A673 (cell line): ENCODE measurements at regions not wholly inside any gene's neighbourhood (a gene's known extent, or its start where the extent isn't known, plus 50 kb on each side); places are given as distances from the start of the nearest gene placed in this dataset.

Source experiments
- BruUV-seq: library from RNA; stranded (reverse); fragments of 400-500 nt; replicated peaks from 2 replicates; lab custom pipeline; 2021; lab: Mats Ljungman, UMichigan
- CTCF ChIA-PET: fragments of 300-600 bp; sonication (Branson Sonifier 250); formaldehyde crosslinking; loops from one replicate; lab custom pipeline; 2022; ENCODE audit warnings: antibody characterized with exemption; lab: Charles Lee
- POLR2A ChIA-PET: fragments of 300-600 bp; sonication (Branson Sonifier 250); formaldehyde crosslinking; loops from one replicate; lab custom pipeline; 2022; ENCODE audit warnings: antibody characterized with exemption; ENCODE audit not compliant: low non-redundant PET; lab: Charles Lee
- DNase-seq: peaks from one replicate; pipeline ENCODE4 v3.0.0-alpha.2; 2015; ENCODE audit warnings: low spot score
- H3K27ac ChIP-seq: fragments of 200-600 bp; sonication (generic); 2 replicates; pipeline ENCODE4 v1.5.1; 2016; ENCODE audit warnings: mixed run types, low read depth, mild to moderate bottlenecking, mixed read lengths, antibody characterized with exemption, low read length; ENCODE audit not compliant: poor library complexity, severe bottlenecking
- H3K27me3 ChIP-seq: fragments of 200-600 bp; sonication (generic); replicated peaks from 2 replicates; pipeline ENCODE4 v1.6.1; 2017; ENCODE audit warnings: mixed run types, low read depth, mild to moderate bottlenecking, mixed read lengths, antibody characterized with exemption, low read length; ENCODE audit not compliant: insufficient read depth, poor library complexity
- H3K36me3 ChIP-seq: fragments of 200-600 bp; sonication (generic); 2 replicates; pipeline ENCODE4 v1.6.1; 2016; ENCODE audit warnings: mixed run types, mild to moderate bottlenecking, mixed read lengths, antibody characterized with exemption, low read length; ENCODE audit not compliant: insufficient read depth, poor library complexity, severe bottlenecking
- H3K4me1 ChIP-seq: fragments of 200-600 bp; sonication (generic); 2 replicates; pipeline ENCODE4 v1.6.1; 2017; ENCODE audit warnings: mixed run types, mild to moderate bottlenecking, mixed read lengths, antibody characterized with exemption, low read length; ENCODE audit not compliant: insufficient read depth, poor library complexity, severe bottlenecking
- H3K4me3 ChIP-seq: fragments of 200-600 bp; sonication (generic); 2 replicates; pipeline ENCODE4 v1.5.1; 2016; ENCODE audit warnings: low read depth, mixed run types, mild to moderate bottlenecking, mixed read lengths, low read length; ENCODE audit not compliant: poor library complexity, severe bottlenecking
- H3K9me3 ChIP-seq: fragments of 200-600 bp; sonication (generic); 2 replicates; pipeline ENCODE4 v1.6.1; 2016; ENCODE audit warnings: mixed run types, low read depth, mild to moderate bottlenecking, mixed read lengths, antibody characterized with exemption, low read length; ENCODE audit not compliant: poor library complexity, severe bottlenecking
- CTCF ChIP-seq: fragments of 300-800, 200-600 bp; sonication (generic); conservative IDR thresholded peaks from 2 replicates; pipeline ENCODE4 v1.5.1; 2017; ENCODE audit warnings: low read depth, mild to moderate bottlenecking, antibody characterized with exemption, low read length, moderate library complexity, mixed read lengths
- EZH2 ChIP-seq: fragments of 200-600 bp; sonication (generic); IDR thresholded peaks from 2 replicates; pipeline ENCODE4 v1.6.1; 2017; ENCODE audit warnings: borderline replicate concordance, low read depth, mild to moderate bottlenecking, mixed read lengths, antibody characterized with exemption, low read length; ENCODE audit not compliant: poor library complexity, severe bottlenecking
- intact Hi-C: fragments of 100-400 bp; cut with micrococcal nuclease; formaldehyde crosslinking; loops from one replicate; pipeline ENCODE4 v1.10.0; 2022; ENCODE audit not compliant: unreplicated experiment

DNA sequence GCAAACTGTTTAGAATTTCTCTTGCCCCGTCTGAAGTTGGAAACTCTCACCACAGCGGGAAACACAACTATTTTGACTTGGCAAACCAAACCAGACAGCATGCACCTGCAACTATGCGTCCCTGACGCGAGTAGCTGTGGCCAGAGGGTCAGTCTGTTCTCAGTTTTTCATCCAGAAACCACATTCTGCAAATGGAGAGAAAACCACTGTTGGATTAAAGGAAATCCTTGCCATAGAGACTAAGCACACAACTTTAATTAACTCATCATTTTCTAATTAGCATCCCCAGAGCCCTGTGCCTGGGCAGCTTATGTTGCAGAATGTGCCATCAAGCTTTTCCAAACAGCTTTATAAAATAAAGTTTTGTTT lies 415.7 kb upstream of the TCF4 start:
- ChIA-PET POLR2A (no interaction called here), CTCF (no interaction called here)
- Histone ChIP-seq H3K27ac (no peak overlapping the region), H3K4me3 (no peak overlapping the region), H3K4me1 (no peaks in the 10 kb centered on the region), H3K9me3 (no peaks in the 10 kb centered on the region), H3K27me3 (peaks cover 10% of the 10 kb centered on the region), H3K36me3 (no peaks in the 10 kb centered on the region)
- BruUV-seq: no TSS peak
- DNase-seq: no peak
- TF ChIP-seq EZH2: no peak
- TF ChIP-seq CTCF: no peak
- intact Hi-C loops: no loop called here

- no peak for TF ChIP-seq EZH2
- no peak for TF ChIP-seq CTCF
- Histone ChIP-seq H3K27me3 (peaks cover 10% of the 10 kb centered on the region), H3K9me3 (no peaks in the 10 kb centered on the region), H3K4me3 (no peak overlapping the region), H3K4me1 (no peaks in the 10 kb centered on the region), H3K36me3 (no peaks in the 10 kb centered on the region), H3K27ac (no peak overlapping the region)
- no peak for DNase-seq
- ChIA-PET CTCF (no interaction called here), POLR2A (no interaction called here)
- intact Hi-C loops: no loop called here
- no TSS peak for BruUV-seq
Observed at GRCh38 chr18:56003009-56003719, 415.2 kb upstream of the TCF4 start.

- Histone ChIP-seq H3K9me3 (no peaks in the 10 kb centered on the region), H3K36me3 (no peaks in the 10 kb centered on the region)
- intact Hi-C loops: no loop called here
Observed at GRCh38 chr18:56001576-56001975, 413.6 kb upstream of the TCF4 start.

More at GRCh38 chr18:56001576-56001975, 413.6 kb upstream of the TCF4 start:
- H3K4me3 ChIP-seq: no peak overlapping the region
- H3K27ac ChIP-seq: no peak overlapping the region
- peaks cover 7% of the 10 kb centered on the region for H3K27me3 ChIP-seq
- ChIA-PET CTCF (no interaction called here), POLR2A (no interaction called here)
- H3K4me1 ChIP-seq: no peaks in the 10 kb centered on the region
- DNase-seq: no peak
- no peak for TF ChIP-seq CTCF
- TF ChIP-seq EZH2: no peak
- no TSS peak for BruUV-seq
